Muscle of leg (tissue), 3 donors: ENCODE measurements at regions not wholly inside any gene's neighbourhood (a gene's known extent, or its start where the extent isn't known, plus 50 kb on each side); places are given as distances from the start of the nearest gene placed in this dataset.

Experiments
- DNase-seq: peaks from one replicate; pipeline ENCODE4 v3.0.0; 2013
- H3K27ac ChIP-seq: one replicate; pipeline ENCODE4 v1.5.1; 2013; ENCODE audit warnings: mild to moderate bottlenecking, low read length, control low read depth
- H3K27me3 ChIP-seq: one replicate; pipeline ENCODE4 v1.6.1; 2013; ENCODE audit warnings: low read length; ENCODE audit not compliant: control insufficient read depth, insufficient read depth
- H3K36me3 ChIP-seq: one replicate; pipeline ENCODE4 v1.6.1; 2013; ENCODE audit warnings: low read length; ENCODE audit not compliant: control insufficient read depth, insufficient read depth
- H3K4me1 ChIP-seq: one replicate; pipeline ENCODE4 v1.6.1; 2013; ENCODE audit warnings: low read length; ENCODE audit not compliant: control insufficient read depth, insufficient read depth
- H3K4me3 ChIP-seq: one replicate; pipeline ENCODE4 v1.5.1; 2013; ENCODE audit warnings: low read length, control low read depth
- H3K9me3 ChIP-seq: replicated peaks from 2 replicates; pipeline ENCODE4 v1.6.1; 2013; ENCODE audit warnings: low read depth, low read length; ENCODE audit not compliant: control insufficient read depth
- WGBS: methylation state at CpG from one replicate; pipeline ENCODE4 v1.1.5; 2013; ENCODE audit warnings: missing lambda C conversion rate; ENCODE audit not compliant: insufficient coverage; 5-methylcytosine and 5-hydroxymethylcytosine counted together

GRCh38 chr12:89213139-89213538 is 139.2 kb downstream of the DUSP6 start:
- no peaks in the 10 kb centered on the region for H3K9me3 ChIP-seq
- peak; percentile 36 for DNase-seq
- H3K36me3 ChIP-seq, result no peaks in the 10 kb centered on the region
- WGBS, result no CpG with 5 or more reads among the region's 1 CpG
- H3K27me3 ChIP-seq, result no peaks in the 10 kb centered on the region
- H3K4me3 ChIP-seq, result no peak overlapping the region
- H3K4me1 ChIP-seq, result no peaks in the 10 kb centered on the region
- peak overlapping the region; percentile 8 for H3K27ac ChIP-seq

- H3K36me3 ChIP-seq, result no peaks in the 10 kb centered on the region
- DNase-seq, result peak; percentile 62
- H3K27ac ChIP-seq, result peak overlapping the region; percentile 6
- H3K9me3 ChIP-seq, result no peaks in the 10 kb centered on the region
- no CpG with 5 or more reads among the region's 3 CpGs for WGBS
- no peak overlapping the region for H3K4me3 ChIP-seq
- no peaks in the 10 kb centered on the region for H3K4me1 ChIP-seq
- H3K27me3 ChIP-seq, result no peaks in the 10 kb centered on the region
Measured at GRCh38 chr12:89212339-89212771, 139.9 kb downstream of the DUSP6 start.

- H3K4me3 ChIP-seq, result no peak overlapping the region
- no peak overlapping the region for H3K27ac ChIP-seq
- no peaks in the 10 kb centered on the region for H3K9me3 ChIP-seq
- DNase-seq, result no peak
- H3K27me3 ChIP-seq, result no peaks in the 10 kb centered on the region
- H3K4me1 ChIP-seq, result no peaks in the 10 kb centered on the region
- no CpG with 5 or more reads among the region's 1 CpG for WGBS
- H3K36me3 ChIP-seq, result no peaks in the 10 kb centered on the region
Measured at GRCh38 chr12:89211456-89211855, 140.8 kb downstream of the DUSP6 start.

- WGBS, result no CpG with 5 or more reads among the region's 2 CpGs
- Histone ChIP-seq H3K4me1 (no peaks in the 10 kb centered on the region), H3K27ac (no peak overlapping the region), H3K9me3 (no peaks in the 10 kb centered on the region), H3K27me3 (no peaks in the 10 kb centered on the region), H3K4me3 (no peak overlapping the region), H3K36me3 (no peaks in the 10 kb centered on the region)
- DNase-seq, result no peak
Measured at GRCh38 chr12:89210277-89210676, 142.0 kb downstream of the DUSP6 start.

- H3K4me1 ChIP-seq, result no peaks in the 10 kb centered on the region
- WGBS, result no CpG with 5 or more reads among the region's 2 CpGs
- H3K9me3 ChIP-seq, result no peaks in the 10 kb centered on the region
- H3K36me3 ChIP-seq, result no peaks in the 10 kb centered on the region
- no peak overlapping the region for H3K27ac ChIP-seq
- DNase-seq, result no peak
- no peak overlapping the region for H3K4me3 ChIP-seq
- no peaks in the 10 kb centered on the region for H3K27me3 ChIP-seq
Measured at GRCh38 chr12:89208661-89209096, 143.6 kb downstream of the DUSP6 start.

- H3K27ac ChIP-seq, result no peak overlapping the region
- H3K27me3 ChIP-seq, result no peaks in the 10 kb centered on the region
- H3K4me3 ChIP-seq, result no peak overlapping the region
- no peaks in the 10 kb centered on the region for H3K9me3 ChIP-seq
- WGBS, result 87% methylated on average over 1 of the region's 1 CpG
- H3K4me1 ChIP-seq, result no peaks in the 10 kb centered on the region
- peak; percentile 38 for DNase-seq
- H3K36me3 ChIP-seq, result no peaks in the 10 kb centered on the region
Measured at GRCh38 chr12:89206390-89206789, 145.9 kb downstream of the DUSP6 start.

GRCh38 chr12:89205517-89205916 is 146.8 kb downstream of the DUSP6 start:
- H3K9me3 ChIP-seq, result no peaks in the 10 kb centered on the region
- H3K36me3 ChIP-seq, result no peaks in the 10 kb centered on the region
- no peak for DNase-seq
- no peak overlapping the region for H3K27ac ChIP-seq
- no peaks in the 10 kb centered on the region for H3K4me1 ChIP-seq
- no CpG with 5 or more reads among the region's 2 CpGs for WGBS
- H3K4me3 ChIP-seq, result no peak overlapping the region
- no peaks in the 10 kb centered on the region for H3K27me3 ChIP-seq

- Histone ChIP-seq H3K4me3 (no peak overlapping the region), H3K27ac (no peak overlapping the region), H3K36me3 (no peaks in the 10 kb centered on the region), H3K4me1 (no peaks in the 10 kb centered on the region), H3K27me3 (no peaks in the 10 kb centered on the region), H3K9me3 (no peaks in the 10 kb centered on the region)
- WGBS, result 82% methylated on average over 1 of the region's 1 CpG
- DNase-seq, result no peak
Measured at GRCh38 chr12:89203144-89203543, 149.2 kb downstream of the DUSP6 start.

- Histone ChIP-seq H3K9me3 (no peaks in the 10 kb centered on the region), H3K4me3 (no peak overlapping the region), H3K4me1 (no peaks in the 10 kb centered on the region), H3K36me3 (no peaks in the 10 kb centered on the region), H3K27ac (no peak overlapping the region), H3K27me3 (no peaks in the 10 kb centered on the region)
- no peak for DNase-seq
Measured at GRCh38 chr12:89200217-89200616, 152.1 kb downstream of the DUSP6 start.

- Histone ChIP-seq H3K27ac (no peak overlapping the region), H3K4me1 (no peaks in the 10 kb centered on the region), H3K4me3 (no peak overlapping the region), H3K27me3 (no peaks in the 10 kb centered on the region), H3K9me3 (no peaks in the 10 kb centered on the region), H3K36me3 (no peaks in the 10 kb centered on the region)
- 86% methylated on average over 2 of the region's 2 CpGs for WGBS
- DNase-seq, result no peak
Measured at GRCh38 chr12:89195470-89195869, 156.8 kb downstream of the DUSP6 start.

GRCh38 chr12:89194683-89195082 is 157.6 kb downstream of the DUSP6 start:
- no peaks in the 10 kb centered on the region for H3K36me3 ChIP-seq
- WGBS, result 88% methylated on average over 1 of the region's 5 CpGs

More at GRCh38 chr12:89194683-89195082, 157.6 kb downstream of the DUSP6 start:
- Histone ChIP-seq H3K4me1 (no peaks in the 10 kb centered on the region), H3K4me3 (no peak overlapping the region), H3K27ac (no peak overlapping the region), H3K9me3 (peaks cover 2% of the 10 kb centered on the region), H3K27me3 (no peaks in the 10 kb centered on the region)
- no peak for DNase-seq
